22Rv1 (cell line): ENCODE measurements at regions not wholly inside any gene's neighbourhood (a gene's known extent, or its start where the extent isn't known, plus 50 kb on each side); places are given as distances from the start of the nearest gene placed in this dataset.

Experiments used
- H3K27ac ChIP-seq: fragments of 450-650 bp; 2 replicates; pipeline ENCODE4 v1.5.1; 2017
- CTCF ChIP-seq: fragments of 450-650 bp; IDR thresholded peaks from 2 replicates; pipeline ENCODE4 v1.5.1; 2017; ENCODE audit warnings: mild to moderate bottlenecking
- ZFX ChIP-seq: fragments of 450-650 bp; IDR thresholded peaks from 2 replicates; pipeline ENCODE4 v1.6.1; 2017; ENCODE audit warnings: antibody characterized with exemption, borderline replicate concordance

- H3K27ac ChIP-seq = no peak overlapping the region
- TF ChIP-seq ZFX (no peak), CTCF (no peak)
These were observed 246.0 kb upstream of the SPTLC3 start for GRCh38 chr20:12762725-12763124.

GRCh38 chr20:12763406-12763805, 245.4 kb upstream of the SPTLC3 start:
- H3K27ac ChIP-seq = no peak overlapping the region
- TF ChIP-seq CTCF (no peak), ZFX (no peak)

GRCh38 chr20:12764053-12764452, 244.7 kb upstream of the SPTLC3 start:
- H3K27ac ChIP-seq = no peak overlapping the region
- TF ChIP-seq CTCF (no peak), ZFX (no peak)

GRCh38 chr20:12764851-12765250, 243.9 kb upstream of the SPTLC3 start:
- no peak for TF ChIP-seq CTCF
- no peak for TF ChIP-seq ZFX
- H3K27ac ChIP-seq = no peak overlapping the region

GRCh38 chr20:12773936-12774335, 234.8 kb upstream of the SPTLC3 start:
- TF ChIP-seq CTCF (no peak), ZFX (no peak)
- H3K27ac ChIP-seq = no peak overlapping the region

- H3K27ac ChIP-seq = no peak overlapping the region
- TF ChIP-seq CTCF (no peak), ZFX (no peak)
These were observed 233.7 kb upstream of the SPTLC3 start for GRCh38 chr20:12775041-12775440.

GRCh38 chr20:12777016-12777415, 231.8 kb upstream of the SPTLC3 start:
- H3K27ac ChIP-seq = no peak overlapping the region
- TF ChIP-seq ZFX (no peak), CTCF (no peak)
